ENCODE measurements at regions not wholly inside any gene's neighbourhood (a gene's known extent, or its start where the extent isn't known, plus 50 kb on each side); places are given as distances from the start of the nearest gene placed in this dataset.
"Not testable (repeated sequence)": the region's sequence is repeated elsewhere in the genome, so short reads cannot be mapped to it uniquely, and the experiment has no call there.

- not testable (repeated sequence) for DNase-seq (ENCODE audit: low spot score)
Measured at GRCh38 chr2:193170981-193171380, 976.2 kb upstream of the TMEFF2 start.

GRCh38 chr2:193156480-193156879, 961.7 kb upstream of the TMEFF2 start:
- no peak for DNase-seq (ENCODE audit: low spot score)

DNA sequence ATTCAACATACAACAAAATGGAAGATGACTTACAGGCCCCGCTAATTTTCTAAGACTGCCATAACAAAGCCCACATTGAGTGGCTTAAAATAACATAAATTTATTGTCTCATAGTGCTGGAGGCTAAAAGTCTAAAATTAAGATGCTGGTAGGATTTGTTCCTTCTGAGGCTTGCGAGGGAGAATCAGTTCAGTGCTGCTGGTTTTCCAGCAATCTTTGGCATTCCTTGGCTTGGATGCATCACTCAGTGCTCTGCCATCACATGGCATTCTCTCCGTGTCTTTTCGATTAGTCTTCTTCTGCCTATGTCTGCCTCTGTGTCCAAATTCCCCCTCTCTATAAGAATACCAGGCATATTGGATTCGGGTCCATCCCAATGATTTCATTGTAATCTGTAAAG, 959.3 kb upstream of the TMEFF2 start:
- DNase-seq (ENCODE audit: low spot score) = no peak

- no peak for DNase-seq (ENCODE audit: low spot score)
Measured at GRCh38 chr2:193153576-193153975, 958.8 kb upstream of the TMEFF2 start.

- not testable (repeated sequence) for DNase-seq (ENCODE audit: low spot score)
Measured at GRCh38 chr2:193142467-193142866, 947.7 kb upstream of the TMEFF2 start.

GRCh38 chr2:193141998-193142397, 947.3 kb upstream of the TMEFF2 start:
- DNase-seq (ENCODE audit: low spot score) = no peak

- DNase-seq (ENCODE audit: low spot score) = not testable (repeated sequence)
Measured at GRCh38 chr2:193140895-193141294, 946.2 kb upstream of the TMEFF2 start.

DNA sequence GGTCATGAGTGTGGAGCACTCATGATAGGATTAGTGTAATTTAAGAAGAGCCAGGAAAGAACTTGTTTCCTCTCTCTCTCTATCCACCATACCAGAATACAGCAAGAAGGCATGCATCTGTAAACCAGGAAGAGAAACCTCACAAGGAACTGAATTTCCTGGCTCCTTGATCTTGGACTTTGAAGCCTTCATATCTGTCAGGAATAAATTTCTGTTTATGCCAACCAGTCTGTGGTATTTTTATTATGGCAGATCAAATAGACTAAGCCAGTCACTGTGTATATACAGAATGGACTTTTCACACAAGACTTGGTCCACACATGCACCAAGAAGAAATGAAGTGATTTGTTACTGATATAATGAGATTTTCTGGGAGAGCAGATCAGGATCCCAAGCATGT, 930.1 kb upstream of the TMEFF2 start:
- no peak for DNase-seq (ENCODE audit: low spot score)

DNA sequence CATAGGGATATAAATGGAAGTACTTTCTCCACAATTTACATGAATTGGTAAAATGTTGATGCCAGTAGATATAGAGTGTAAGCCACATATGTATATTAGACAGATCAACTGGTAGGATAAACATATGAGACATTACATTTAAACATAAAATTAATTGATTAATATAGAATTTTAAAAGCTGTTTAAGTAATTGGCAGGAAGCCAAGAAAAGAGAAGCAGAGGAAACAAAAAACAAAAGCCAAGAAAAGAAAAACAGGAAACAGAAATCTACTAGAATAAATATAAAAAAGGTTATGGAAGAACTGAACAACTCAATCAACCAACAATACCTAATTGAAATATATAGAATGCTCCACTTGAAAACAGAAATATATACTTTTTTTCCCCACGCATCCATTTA, 920.1 kb upstream of the TMEFF2 start:
- no peak for DNase-seq (ENCODE audit: low spot score)

DNA sequence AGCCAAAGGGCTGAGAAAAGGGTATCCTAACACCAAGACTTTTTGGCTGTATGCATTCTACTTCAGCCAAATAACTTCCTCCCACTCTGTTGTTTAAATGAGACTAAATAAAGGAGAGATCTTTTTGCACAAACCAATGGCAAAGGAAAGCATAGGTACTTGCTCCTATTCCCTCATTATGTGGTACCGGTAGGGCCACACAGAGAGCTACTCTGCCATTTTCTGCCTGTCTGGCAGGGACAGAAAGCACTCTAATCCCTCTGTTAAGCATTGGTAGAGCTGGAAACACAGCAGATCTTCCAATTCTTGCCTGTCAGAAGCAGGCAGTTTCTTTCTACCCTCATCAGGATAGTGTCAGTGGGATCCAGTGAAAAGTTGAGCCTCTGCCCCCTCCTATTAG, 918.3 kb upstream of the TMEFF2 start:
- no peak for DNase-seq (ENCODE audit: low spot score)

DNA sequence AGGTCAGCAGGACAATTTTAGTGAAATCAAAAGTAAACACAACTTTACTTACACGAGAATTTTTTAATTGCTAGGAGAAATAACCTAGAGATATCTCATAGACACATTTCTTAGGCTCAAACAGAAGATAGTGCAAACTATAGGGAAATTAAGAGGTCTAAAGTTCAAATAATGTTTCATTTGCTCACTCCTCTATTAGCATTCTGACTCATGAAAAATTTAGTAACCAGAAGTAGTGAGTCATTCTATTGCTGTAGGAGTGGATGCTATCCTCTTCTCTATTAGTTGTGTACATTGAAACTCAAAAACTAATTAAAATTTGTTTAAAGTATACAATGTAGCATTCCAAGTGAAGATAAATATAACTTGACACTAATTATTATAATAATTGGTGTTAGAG, 908.3 kb upstream of the TMEFF2 start:
- DNase-seq (ENCODE audit: low spot score) = no peak

DNA sequence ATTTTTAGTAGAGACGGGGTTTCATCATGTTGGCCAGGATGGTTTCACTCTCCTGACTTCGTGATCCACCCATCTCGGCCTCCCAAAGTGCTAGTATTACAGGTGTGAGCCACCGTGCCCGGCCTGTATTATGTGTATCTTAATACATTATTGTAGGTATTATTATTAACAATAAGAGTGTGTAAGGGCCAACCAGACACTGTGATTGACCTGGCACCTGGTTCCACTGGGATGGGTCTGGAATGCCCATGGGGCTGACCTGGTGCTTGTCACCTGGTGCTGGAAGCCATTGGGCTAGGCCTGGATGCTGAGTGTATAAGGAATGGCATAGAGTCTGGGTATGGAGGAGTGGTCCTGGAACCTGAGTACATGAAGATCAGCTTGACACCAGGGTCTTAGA, 906.9 kb upstream of the TMEFF2 start:
- no peak for DNase-seq (ENCODE audit: low spot score)

DNA sequence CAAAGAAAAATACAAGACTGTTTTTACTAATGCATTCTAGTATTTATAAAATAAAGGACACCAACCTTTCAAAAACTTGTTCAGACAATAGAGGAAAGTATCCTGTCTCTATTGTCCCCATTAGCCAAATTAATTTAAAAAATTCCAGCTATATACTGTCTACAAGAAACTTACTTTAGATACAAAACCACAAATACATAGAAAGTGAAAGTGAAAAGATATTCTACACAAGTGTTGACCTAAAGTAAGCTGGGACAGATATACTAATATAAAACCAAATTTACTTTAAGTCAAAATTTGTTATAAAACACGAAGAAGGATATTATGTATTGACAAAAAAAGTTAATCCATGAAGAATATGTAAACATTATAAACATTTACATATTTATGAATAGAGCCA, 893.3 kb upstream of the TMEFF2 start:
- DNase-seq (ENCODE audit: low spot score) = no peak

DNA sequence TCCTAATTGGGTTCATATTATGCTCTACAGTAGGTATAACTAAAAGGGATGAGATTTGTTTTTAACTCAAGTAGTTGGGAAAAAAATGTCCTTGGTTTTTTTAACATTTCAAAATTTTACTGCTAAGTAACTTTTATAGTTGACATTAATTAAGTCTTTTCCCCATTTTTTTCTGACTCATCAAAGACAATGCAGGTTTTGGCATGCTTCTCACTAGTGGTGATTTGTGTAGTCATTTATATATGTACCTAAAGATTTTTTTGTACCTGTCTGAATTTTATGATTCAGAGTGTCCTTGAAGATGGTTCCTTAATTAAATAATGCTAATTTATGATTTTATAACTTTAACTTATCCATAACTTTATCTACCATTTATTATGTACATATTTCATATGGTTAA, 882.3 kb upstream of the TMEFF2 start:
- no peak for DNase-seq (ENCODE audit: low spot score)

DNA sequence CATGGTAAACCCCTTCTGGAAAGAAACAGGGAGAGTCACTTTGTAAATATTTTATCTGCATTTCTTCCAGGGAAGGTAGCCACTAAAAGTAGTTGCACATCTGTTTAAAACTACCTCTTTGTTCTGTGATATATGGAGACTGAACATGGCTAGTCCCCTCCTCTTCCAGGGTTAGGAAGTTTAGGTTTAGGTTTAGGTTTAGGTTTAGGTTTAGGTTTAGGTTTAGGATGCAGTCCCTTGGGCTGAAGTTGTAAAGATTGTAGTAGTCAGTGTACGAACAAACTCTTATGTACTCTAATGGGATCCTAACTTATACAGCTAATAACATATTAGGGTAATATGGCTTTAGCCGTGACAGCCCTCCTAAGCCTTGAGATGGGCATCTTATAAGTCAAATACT, 880.2 kb upstream of the TMEFF2 start:
- DNase-seq (ENCODE audit: low spot score) = no peak

DNA sequence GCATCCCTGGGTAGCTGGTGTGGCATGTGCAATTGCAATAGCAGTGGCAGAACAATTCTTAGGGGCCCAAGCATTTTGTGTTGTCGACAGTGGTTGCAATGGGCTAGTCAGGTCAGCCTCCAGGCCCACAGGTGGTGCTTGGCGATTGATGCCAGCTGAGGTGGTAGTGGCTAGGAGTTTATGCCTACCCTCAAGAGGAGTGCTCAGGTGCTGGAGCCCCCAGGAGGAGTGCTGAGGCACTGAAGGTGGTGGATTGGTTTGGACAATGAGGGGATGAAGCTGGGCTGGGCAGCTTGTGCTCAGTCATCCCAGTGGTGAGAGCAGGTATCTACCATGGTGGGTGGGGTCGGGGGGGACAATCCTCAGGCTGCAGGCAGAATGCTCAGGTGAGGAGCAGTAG, 877.9 kb upstream of the TMEFF2 start:
- no peak for DNase-seq (ENCODE audit: low spot score)

GRCh38 chr2:193025556-193025955, 830.8 kb upstream of the TMEFF2 start:
- DNase-seq (ENCODE audit: low spot score) = not testable (repeated sequence)

DNA sequence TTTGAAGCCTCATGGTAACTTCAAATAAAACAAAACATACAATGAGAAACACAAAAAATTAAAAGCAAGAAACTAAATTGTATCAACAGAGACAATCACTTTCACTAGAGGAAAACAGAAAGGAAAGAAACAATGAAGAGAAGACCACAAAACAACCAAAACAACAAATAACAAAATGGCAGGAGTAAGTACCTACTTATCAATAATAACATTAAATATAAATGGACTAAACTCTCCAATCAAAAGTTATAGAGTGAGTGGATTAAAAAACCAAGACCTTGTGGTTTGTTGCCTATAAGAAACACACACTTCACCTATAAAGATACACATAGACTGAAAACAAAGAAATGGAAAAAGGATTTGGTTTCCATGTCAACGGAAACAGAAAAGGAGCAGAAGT, 830.1 kb upstream of the TMEFF2 start:
- DNase-seq (ENCODE audit: low spot score) = no peak

DNA sequence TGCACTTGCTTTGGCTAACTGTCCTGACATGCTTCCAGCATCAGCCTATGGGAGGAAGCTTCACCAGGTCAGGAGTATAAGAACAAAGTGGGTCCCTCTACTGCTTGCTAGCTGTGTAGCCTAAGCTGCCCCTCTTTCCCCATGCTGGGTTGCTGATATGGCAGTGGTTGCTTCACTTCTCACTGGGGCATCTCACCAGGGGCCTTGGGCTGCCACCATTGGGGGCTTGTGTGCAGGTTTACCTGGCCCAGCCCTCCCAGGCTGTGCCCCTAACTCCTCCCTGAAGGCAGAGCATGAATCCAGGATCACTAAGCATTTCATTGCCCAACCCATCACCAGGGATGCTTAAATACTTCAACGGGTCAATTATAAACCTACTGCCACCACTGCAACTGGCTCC, 817.1 kb upstream of the TMEFF2 start:
- no peak for DNase-seq (ENCODE audit: low spot score)

GRCh38 chr2:192993059-192993458, 798.3 kb upstream of the TMEFF2 start:
- no peak for DNase-seq (ENCODE audit: low spot score)

GRCh38 chr2:192983173-192983572, 788.4 kb upstream of the TMEFF2 start:
- no peak for DNase-seq (ENCODE audit: low spot score)

- no peak for DNase-seq (ENCODE audit: low spot score)
Measured at GRCh38 chr2:192978395-192978794, 783.7 kb upstream of the TMEFF2 start.

- no peak for DNase-seq (ENCODE audit: low spot score)
Measured at GRCh38 chr2:192971981-192972380, 777.2 kb upstream of the TMEFF2 start.

DNA sequence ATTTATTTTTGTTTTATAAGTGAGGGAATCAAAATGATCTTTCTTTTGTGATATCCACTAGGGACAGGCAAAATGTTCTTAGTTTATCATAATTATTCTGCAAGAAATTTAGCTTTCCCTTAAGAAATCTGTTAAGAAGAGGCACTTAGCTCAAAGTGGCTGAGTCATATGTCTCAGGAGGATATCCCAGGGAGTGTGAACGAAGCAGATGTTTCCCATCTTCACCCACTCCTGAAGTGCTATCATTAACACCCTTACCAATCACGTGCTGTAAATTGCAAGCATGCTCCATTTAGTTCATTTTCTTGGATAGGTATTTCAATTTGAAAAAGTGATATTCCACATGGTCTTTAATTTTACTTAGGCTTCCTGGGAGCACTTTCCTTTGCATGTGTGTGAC, 774.3 kb upstream of the TMEFF2 start:
- no peak for DNase-seq (ENCODE audit: low spot score)

DNA sequence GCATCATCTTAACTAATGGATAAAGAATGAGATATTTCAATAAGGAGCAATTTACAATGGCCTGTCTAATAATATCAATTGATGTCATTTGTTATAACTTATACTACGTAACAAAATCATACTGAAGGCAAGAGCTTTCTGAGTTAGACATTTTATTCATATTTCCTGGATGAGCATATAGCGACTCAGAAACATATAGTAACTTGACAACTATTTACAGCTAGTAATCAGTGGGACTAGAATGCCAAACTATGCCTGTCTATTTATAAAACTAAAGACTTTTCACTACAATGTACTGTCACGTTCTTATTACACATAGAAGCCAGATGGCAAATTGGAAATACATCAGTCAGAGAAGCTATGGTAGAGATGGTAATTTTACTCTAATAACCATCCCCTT, 766.2 kb upstream of the TMEFF2 start:
- DNase-seq (ENCODE audit: low spot score) = no peak

All from CD4-positive, alpha-beta T cell treated with Interleukin-6 at 100 ng/mL for 8 hours (primary cell).